ENCODE measurements at regions not wholly inside any gene's neighbourhood (a gene's known extent, or its start where the extent isn't known, plus 50 kb on each side); places are given as distances from the start of the nearest gene placed in this dataset.

DNA sequence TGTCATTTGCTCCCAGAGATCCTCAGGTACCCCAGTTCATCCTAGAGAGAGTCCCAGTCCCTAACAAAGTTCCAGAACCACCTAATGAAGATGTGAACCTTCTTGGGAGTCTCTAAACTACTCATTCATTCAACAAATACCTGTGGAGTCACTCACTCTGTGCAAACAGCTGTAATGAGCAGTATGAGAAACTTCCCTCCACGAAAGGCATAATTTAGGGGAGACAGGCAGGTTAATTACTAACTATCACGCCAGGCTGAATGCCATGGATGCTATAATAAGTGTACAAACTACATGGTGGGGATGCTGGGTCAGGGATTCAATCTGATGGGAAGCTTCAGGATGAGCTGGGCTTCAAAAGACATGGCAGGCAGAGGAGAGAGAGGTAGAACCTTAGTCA lies 70.1 kb upstream of the AFDN start:
- DNase-seq (ENCODE audit: low spot score), result no peak

- DNase-seq (ENCODE audit: low spot score), result no peak
Observed at GRCh38 chr6:167757249-167757648, 69.5 kb upstream of the AFDN start.

- no peak for DNase-seq (ENCODE audit: low spot score)
Observed at GRCh38 chr6:167757821-167758220, 68.9 kb upstream of the AFDN start.

DNA sequence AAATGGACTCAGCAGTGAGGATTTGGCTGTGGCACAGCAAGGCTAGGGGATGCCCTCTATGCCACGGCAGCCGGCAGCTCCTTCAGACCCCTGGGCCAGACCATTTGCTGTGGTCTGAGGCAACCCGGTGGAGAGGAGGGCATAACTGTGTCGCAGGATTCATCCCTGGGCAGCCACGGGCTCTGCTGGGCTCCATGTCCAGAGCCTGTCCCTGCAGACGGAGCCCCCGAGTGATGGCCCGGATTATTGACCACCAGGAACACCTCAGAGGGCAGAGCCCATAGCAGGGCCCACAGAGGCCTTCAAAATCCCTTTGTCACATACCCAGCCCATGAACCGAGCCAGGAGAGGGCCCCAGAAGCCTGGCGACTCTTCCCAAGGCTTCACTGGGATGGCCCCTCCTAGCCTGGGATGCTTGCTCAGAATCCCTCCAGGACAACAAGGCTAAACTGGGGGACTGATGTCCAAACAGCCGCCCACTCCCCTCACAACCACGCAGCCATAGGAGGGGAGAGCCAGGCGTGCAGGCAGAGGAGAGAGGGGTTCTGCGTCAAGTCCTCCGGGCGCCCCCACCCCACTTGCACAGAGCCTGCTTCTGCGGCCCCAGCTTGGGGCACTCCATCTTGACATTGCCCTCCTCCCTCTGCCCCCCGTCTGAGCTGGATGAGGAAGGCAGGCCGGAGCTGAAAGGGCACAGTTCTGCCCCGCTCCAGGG lies 68.2 kb upstream of the AFDN start:
- no peak for DNase-seq (ENCODE audit: low spot score)

GRCh38 chr6:167759206-167759605 lies 67.5 kb upstream of the AFDN start:
- no peak for DNase-seq (ENCODE audit: low spot score)

- DNase-seq (ENCODE audit: low spot score), result no peak
Observed at GRCh38 chr6:167759912-167760311, 66.8 kb upstream of the AFDN start.

GRCh38 chr6:167760979-167761793 lies 65.5 kb upstream of the AFDN start:
- DNase-seq (ENCODE audit: low spot score), result no peak

GRCh38 chr6:167761794-167762258 lies 64.9 kb upstream of the AFDN start:
- DNase-seq (ENCODE audit: low spot score), result no peak

- DNase-seq (ENCODE audit: low spot score), result no peak
Observed at GRCh38 chr6:167762259-167762962, 64.3 kb upstream of the AFDN start.

- no peak for DNase-seq (ENCODE audit: low spot score)
Observed at GRCh38 chr6:167763056-167763944, 63.4 kb upstream of the AFDN start.

GRCh38 chr6:167764215-167764614 lies 62.5 kb upstream of the AFDN start:
- DNase-seq (ENCODE audit: low spot score), result no peak

DNA sequence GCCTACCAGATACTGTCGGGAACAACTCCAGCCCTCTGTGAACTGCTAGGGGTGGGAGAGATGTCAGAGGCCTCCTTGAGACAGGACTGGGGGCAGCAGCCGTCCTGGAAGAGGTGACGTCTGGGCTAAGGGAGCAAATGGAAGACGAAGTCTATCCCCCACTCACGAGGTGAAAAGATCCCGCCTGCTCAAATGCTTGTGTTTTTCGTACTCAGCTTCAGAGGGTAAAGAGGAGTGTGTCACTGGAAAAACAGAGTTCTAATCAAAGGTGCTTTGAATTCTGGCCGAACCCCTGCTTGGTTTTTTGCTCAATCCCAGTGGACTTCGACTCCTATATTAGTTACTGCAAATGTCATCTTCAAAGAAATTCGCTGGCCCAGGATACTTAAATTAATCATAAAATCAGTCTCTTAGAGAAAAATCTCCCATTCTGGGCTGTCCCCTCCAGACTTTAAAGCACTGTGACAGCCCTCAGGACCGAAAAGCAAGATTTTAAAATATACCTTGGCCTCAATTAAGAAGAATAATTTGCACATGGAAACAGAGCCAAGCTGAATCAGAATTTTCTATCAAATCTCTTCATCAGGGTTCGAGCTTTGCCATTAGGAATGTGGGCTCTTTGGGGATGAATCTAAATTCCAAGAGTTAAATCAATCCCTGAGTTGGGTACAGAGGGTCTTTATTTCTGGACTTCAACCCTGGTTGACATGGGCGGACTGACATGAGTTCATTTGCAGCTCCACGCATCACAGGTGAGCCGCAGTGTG lies 61.8 kb upstream of the AFDN start:
- DNase-seq (ENCODE audit: low spot score), result no peak

- DNase-seq (ENCODE audit: low spot score), result no peak
Observed at GRCh38 chr6:167766986-167767714, 59.6 kb upstream of the AFDN start.

GRCh38 chr6:167767715-167768107 lies 59.0 kb upstream of the AFDN start:
- no peak for DNase-seq (ENCODE audit: low spot score)

DNA sequence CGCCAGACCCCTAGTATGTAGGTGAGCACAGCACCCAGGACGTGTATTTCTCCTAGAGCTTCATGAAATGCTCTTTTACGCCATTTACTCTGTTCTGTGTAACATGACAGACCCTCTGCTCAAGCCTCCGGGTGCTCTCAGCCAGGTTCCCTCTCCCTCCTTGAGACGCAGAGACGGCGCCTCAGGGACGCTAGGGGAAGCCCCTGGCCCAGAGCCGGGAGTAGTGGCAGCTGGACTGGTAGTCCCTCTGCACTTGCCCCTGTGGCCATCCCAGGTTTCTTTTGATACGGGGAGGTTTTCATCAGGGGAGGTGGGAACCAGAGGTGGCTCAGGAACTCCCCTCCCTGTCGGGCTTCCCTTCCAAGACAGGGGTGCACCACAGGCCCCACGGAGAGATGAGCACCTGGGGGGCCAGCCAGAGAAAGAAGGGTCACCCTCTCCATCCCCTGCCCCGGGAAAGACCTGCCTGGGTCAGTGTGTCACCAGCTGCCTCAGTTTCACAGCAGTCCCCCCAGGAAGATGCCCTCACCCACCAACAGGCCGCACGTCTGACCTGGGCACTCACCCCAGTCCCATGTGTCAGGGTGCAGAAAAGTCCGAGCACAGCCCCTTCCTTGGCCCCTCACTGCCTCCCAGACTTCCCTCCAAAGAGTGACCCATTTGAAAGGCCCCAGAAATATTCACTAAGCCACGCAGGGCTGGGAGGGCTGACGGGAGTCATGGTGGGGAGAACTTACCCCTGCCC lies 58.1 kb upstream of the AFDN start:
- DNase-seq (ENCODE audit: low spot score), result no peak

- DNase-seq (ENCODE audit: low spot score), result no peak
Observed at GRCh38 chr6:167769408-167770190, 57.1 kb upstream of the AFDN start.

GRCh38 chr6:167770291-167770955 lies 56.3 kb upstream of the AFDN start:
- no peak for DNase-seq (ENCODE audit: low spot score)

- DNase-seq (ENCODE audit: low spot score), result no peak
Observed at GRCh38 chr6:167774881-167775280, 51.8 kb upstream of the AFDN start.

Measured in RKO (cell line).